B cell (primary cell): ENCODE measurements at regions not wholly inside any gene's neighbourhood (a gene's known extent, or its start where the extent isn't known, plus 50 kb on each side); places are given as distances from the start of the nearest gene placed in this dataset.
"Not testable (repeated sequence)": the region's sequence is repeated elsewhere in the genome, so short reads cannot be mapped to it uniquely, and the experiment has no call there.

Experiments used
- ATAC-seq: fragments of 200-7000 bp; cut with Tn5 transposase; one replicate; pipeline ENCODE4 v1.10.0; 2021; ENCODE audit warnings: low read depth, mild to moderate bottlenecking, moderate number of reproducible peaks, moderate library complexity
- CTCF ChIA-PET: fragments of 350-600 bp; sonication (Branson Sonifier 250); formaldehyde crosslinking; loops from one replicate; lab custom pipeline; 2021; ENCODE audit warnings: antibody characterized with exemption, inconsistent platforms; lab: Charles Lee
- POLR2A ChIA-PET: fragments of 350-600 bp; sonication (Branson Sonifier 250); formaldehyde crosslinking; loops from one replicate; lab custom pipeline; 2021; ENCODE audit warnings: antibody characterized with exemption; lab: Charles Lee
- DNase-seq: peaks from one replicate; pipeline ENCODE4 v3.0.0; 2013
- H2AFZ ChIP-seq: 2 replicates; pipeline ENCODE4 v1.6.1; 2012; ENCODE audit warnings: mild to moderate bottlenecking, low read depth, low read length; ENCODE audit not compliant: insufficient read depth, poor library complexity, severe bottlenecking
- H3K27ac ChIP-seq, 2 donors: 1 replicate in 1 of 2; 2 replicates in 1 of 2; pipeline ENCODE4 v1.5.1; 2012 to 2013; ENCODE audit warnings: low read length in 2 of 2, mild to moderate bottlenecking in 2 of 2, moderate library complexity in 1 of 2
- H3K27me3 ChIP-seq, 4 experiments: fragments of 200-600 bp in 1 of 4; sonication (generic) in 1 of 4; replicated peaks in 1 of 4; 1 replicate in 2 of 4; 2 replicates in 2 of 4; pipeline versions ENCODE4 v1.6.1 to v1.7.0; 2013 to 2016; ENCODE audit warnings: low read length in 3 of 4, mild to moderate bottlenecking in 2 of 4, mixed read lengths in 1 of 4, moderate library complexity in 1 of 4; ENCODE audit not compliant: insufficient read depth in 4 of 4, control insufficient read depth in 3 of 4; ENCODE audit errors: control extremely low read depth in 1 of 4
- H3K36me3 ChIP-seq, 2 experiments: replicated peaks in 1 of 2; 1 replicate in 1 of 2; 2 replicates in 1 of 2; pipeline versions ENCODE4 v1.6.1 to v1.7.1; 2013; ENCODE audit warnings: low read length in 1 of 2; ENCODE audit not compliant: insufficient read depth in 2 of 2, control insufficient read depth in 1 of 2; ENCODE audit errors: control extremely low read depth in 1 of 2, extremely low read depth in 1 of 2
- H3K4me1 ChIP-seq, 2 donors: fragments of 200-600 bp in 1 of 2; sonication (generic) in 1 of 2; 1 replicate in 1 of 2; 2 replicates in 1 of 2; pipeline versions ENCODE4 v1.5.1 to v1.6.1; 2013 to 2017; ENCODE audit warnings: low read length in 2 of 2; ENCODE audit not compliant: control insufficient read depth in 2 of 2, insufficient read depth in 2 of 2
- H3K4me2 ChIP-seq: replicated peaks from 2 replicates; pipeline ENCODE3; 2012; ENCODE audit warnings: mild to moderate bottlenecking, low read depth, low read length; ENCODE audit not compliant: poor library complexity, severe bottlenecking
- H3K4me3 ChIP-seq, 5 experiments: fragments of 200-600 bp in 1 of 5; sonication (generic) in 1 of 5; 1 replicate in 3 of 5; 2 replicates in 2 of 5; pipeline versions ENCODE4 v1.5.1 to v1.7.0; 2011 to 2016; ENCODE audit warnings: low read length in 4 of 5, mild to moderate bottlenecking in 4 of 5, low read depth in 2 of 5, control low read depth in 1 of 5, moderate library complexity in 1 of 5; ENCODE audit not compliant: insufficient read depth in 1 of 5; ENCODE audit errors: control extremely low read depth in 1 of 5, extremely low read depth in 1 of 5
- H3K79me2 ChIP-seq: fragments of 200-600 bp; sonication (generic); one replicate; pipeline ENCODE4 v1.6.0; 2016; ENCODE audit warnings: low read length; ENCODE audit not compliant: control insufficient read depth, insufficient read depth
- H3K9ac ChIP-seq: fragments of 200-600 bp; sonication (generic); 2 replicates; pipeline ENCODE4 v1.6.1; 2017; ENCODE audit warnings: mild to moderate bottlenecking, low read length, moderate library complexity
- H3K9me3 ChIP-seq, 3 donors: one replicate each; pipeline versions ENCODE4 v1.6.1 to v1.7.1; 2013; ENCODE audit warnings: low read length in 2 of 3; ENCODE audit not compliant: control insufficient read depth in 2 of 3, insufficient read depth in 1 of 3; ENCODE audit errors: control extremely low read depth in 1 of 3
- H4K20me1 ChIP-seq: 2 replicates; pipeline ENCODE4 v1.6.0; 2012; ENCODE audit warnings: mild to moderate bottlenecking, low read length; ENCODE audit not compliant: insufficient read depth, control insufficient read depth, poor library complexity, severe bottlenecking
- H3K27ac Mint-ChIP-seq: one replicate; pipeline ENCODE4 v1.8.0; 2021; ENCODE audit warnings: mixed read lengths
- H3K27me3 Mint-ChIP-seq: one replicate; pipeline ENCODE4 v1.8.0; 2021; ENCODE audit warnings: mixed read lengths
- H3K4me1 Mint-ChIP-seq: one replicate; pipeline ENCODE4 v1.8.0; 2021; ENCODE audit warnings: mixed read lengths
- H3K4me3 Mint-ChIP-seq: one replicate; pipeline ENCODE4 v1.8.0; 2021; ENCODE audit warnings: mixed read lengths
- H3K9me3 Mint-ChIP-seq: one replicate; pipeline ENCODE4 v1.8.0; 2022; ENCODE audit warnings: mixed read lengths; ENCODE audit not compliant: insufficient read depth
- EZH2 ChIP-seq: IDR thresholded peaks from 2 replicates; pipeline ENCODE4 v1.6.1; 2012; ENCODE audit warnings: borderline replicate concordance, low read depth, mild to moderate bottlenecking, moderate library complexity, low read length; ENCODE audit not compliant: insufficient read depth, poor library complexity, severe bottlenecking
- WGBS: methylation state at CpG from one replicate; pipeline ENCODE4 v1.1.5; 2013; ENCODE audit warnings: missing lambda C conversion rate; ENCODE audit not compliant: insufficient coverage; 5-methylcytosine and 5-hydroxymethylcytosine counted together
- intact Hi-C: fragments of 100-400 bp; cut with micrococcal nuclease; formaldehyde crosslinking; loops from one replicate; pipeline ENCODE4 v1.10.0; 2022
- TF ChIP-seq, protein P1 (sequence below): fragments of 200-600 bp; IDR thresholded peaks from one replicate; pipeline ENCODE4 v1.8.0; 2022; ENCODE audit warnings: antibody characterized with exemption, mild to moderate bottlenecking

DNA sequence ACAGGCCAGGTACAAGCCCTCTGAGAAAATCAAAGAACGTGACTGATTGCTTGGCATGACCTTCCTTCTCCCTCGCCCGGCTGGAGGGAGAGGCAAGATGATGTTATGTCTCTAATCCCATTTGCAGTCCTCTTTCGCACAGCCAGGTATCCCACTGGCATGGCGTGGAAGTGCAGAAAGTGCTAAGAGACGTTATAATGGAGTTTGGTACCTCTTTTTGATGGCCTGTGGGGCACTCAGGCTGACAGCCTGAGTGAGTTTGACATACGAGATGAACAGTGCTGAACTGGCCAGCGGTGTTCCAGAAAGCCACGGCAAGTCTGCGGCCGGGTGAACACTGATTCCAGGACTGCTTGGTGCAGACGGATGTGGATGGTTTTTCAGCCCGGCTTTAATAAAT lies 241.6 kb downstream of the RAB11FIP2 start:
- 81% methylated on average over 11 of the region's 13 CpGs for WGBS
- ChIA-PET CTCF (no interaction called here), POLR2A (no interaction called here)
- H3K36me3 ChIP-seq = no peaks in the 10 kb centered on the region
- no peaks in the 10 kb centered on the region for H3K4me1 Mint-ChIP-seq
- H3K4me3 ChIP-seq = no peak overlapping the region
- no peak overlapping the region for H2AFZ ChIP-seq
- no peak overlapping the region for H3K27ac Mint-ChIP-seq
- no peak overlapping the region for H3K4me3 Mint-ChIP-seq
- intact Hi-C loops = no loop called here
- no peak overlapping the region for H3K9ac ChIP-seq
- H4K20me1 ChIP-seq = no peaks in the 10 kb centered on the region
- no peaks in the 10 kb centered on the region for H3K27me3 Mint-ChIP-seq
- peaks cover 2% of the 10 kb centered on the region for H3K9me3 Mint-ChIP-seq
- no peaks in the 10 kb centered on the region for H3K27me3 ChIP-seq
- peaks cover 0 to 1% (median 0%) of the 10 kb centered on the region in 3 donors for H3K9me3 ChIP-seq
- H3K27ac ChIP-seq = no peak overlapping the region
- H3K4me1 ChIP-seq = no peaks in the 10 kb centered on the region
- no peak for ATAC-seq
- no peak for TF ChIP-seq EZH2
- TF ChIP-seq, protein P1, sequence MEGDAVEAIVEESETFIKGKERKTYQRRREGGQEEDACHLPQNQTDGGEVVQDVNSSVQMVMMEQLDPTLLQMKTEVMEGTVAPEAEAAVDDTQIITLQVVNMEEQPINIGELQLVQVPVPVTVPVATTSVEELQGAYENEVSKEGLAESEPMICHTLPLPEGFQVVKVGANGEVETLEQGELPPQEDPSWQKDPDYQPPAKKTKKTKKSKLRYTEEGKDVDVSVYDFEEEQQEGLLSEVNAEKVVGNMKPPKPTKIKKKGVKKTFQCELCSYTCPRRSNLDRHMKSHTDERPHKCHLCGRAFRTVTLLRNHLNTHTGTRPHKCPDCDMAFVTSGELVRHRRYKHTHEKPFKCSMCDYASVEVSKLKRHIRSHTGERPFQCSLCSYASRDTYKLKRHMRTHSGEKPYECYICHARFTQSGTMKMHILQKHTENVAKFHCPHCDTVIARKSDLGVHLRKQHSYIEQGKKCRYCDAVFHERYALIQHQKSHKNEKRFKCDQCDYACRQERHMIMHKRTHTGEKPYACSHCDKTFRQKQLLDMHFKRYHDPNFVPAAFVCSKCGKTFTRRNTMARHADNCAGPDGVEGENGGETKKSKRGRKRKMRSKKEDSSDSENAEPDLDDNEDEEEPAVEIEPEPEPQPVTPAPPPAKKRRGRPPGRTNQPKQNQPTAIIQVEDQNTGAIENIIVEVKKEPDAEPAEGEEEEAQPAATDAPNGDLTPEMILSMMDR = no peak
- H3K79me2 ChIP-seq = no peaks in the 10 kb centered on the region
- no peak overlapping the region for H3K4me2 ChIP-seq
- no peak for DNase-seq

DNA sequence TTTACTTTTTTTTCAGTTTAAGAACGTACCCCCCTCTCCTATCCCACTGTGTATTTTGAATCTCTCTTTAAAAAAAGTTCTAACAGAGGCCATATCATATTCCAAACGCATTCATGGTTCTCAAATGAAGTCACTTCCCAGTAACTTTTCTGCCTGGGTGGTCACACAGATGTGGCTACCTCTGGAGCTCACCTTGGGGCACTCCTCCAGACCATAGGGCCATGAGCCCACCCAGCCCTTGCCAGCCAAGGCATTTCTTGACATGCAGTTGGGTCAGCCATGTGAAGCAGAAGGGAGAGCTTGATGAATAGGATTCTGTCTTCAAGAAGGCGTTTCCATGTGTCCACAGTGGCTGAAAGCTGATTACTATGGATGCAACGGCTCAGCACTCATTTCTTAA lies 239.3 kb downstream of the RAB11FIP2 start:
- H3K4me3 Mint-ChIP-seq = no peak overlapping the region
- 64% methylated on average over 1 of the region's 4 CpGs for WGBS
- POLR2A ChIA-PET = no interaction called here

DNA sequence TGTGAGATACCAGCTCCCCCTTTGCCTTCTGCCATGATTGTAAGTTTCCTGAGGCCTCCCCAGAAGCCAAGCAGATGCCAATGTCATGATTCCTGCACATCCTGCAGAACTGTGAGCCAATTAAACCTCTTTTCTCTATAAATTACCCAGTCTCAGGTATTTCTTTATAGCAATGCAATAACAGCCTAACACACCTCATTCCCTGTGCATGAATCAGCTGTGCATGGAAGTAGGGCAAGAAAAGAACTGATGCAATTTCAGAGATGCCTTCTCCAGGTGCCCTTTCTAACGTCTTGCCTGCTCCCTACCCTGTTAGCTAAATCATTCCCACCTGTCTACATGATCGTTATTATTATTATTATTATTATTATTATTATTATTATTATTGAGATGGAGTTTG lies 230.9 kb downstream of the RAB11FIP2 start:
- POLR2A ChIA-PET, H3K4me3 ChIP-seq, H4K20me1 ChIP-seq, ATAC-seq, intact Hi-C loops, DNase-seq, H3K36me3 ChIP-seq, H3K4me1 Mint-ChIP-seq, H3K27ac ChIP-seq, CTCF ChIA-PET, H3K79me2 ChIP-seq, H3K4me3 Mint-ChIP-seq, H3K4me1 ChIP-seq, H3K9me3 ChIP-seq, H3K27ac Mint-ChIP-seq, H2AFZ ChIP-seq, H3K4me2 ChIP-seq, H3K9me3 Mint-ChIP-seq, H3K9ac ChIP-seq, H3K27me3 ChIP-seq: not testable (repeated sequence)
- WGBS = no CpG with 5 or more reads among the region's 2 CpGs
- peaks cover 16% of the 10 kb centered on the region for H3K27me3 Mint-ChIP-seq

More for the DNA sequence above, 239.3 kb downstream of the RAB11FIP2 start:
- Histone ChIP-seq H3K27ac (no peak overlapping the region), H4K20me1 (no peaks in the 10 kb centered on the region), H3K79me2 (no peaks in the 10 kb centered on the region), H3K4me2 (no peak overlapping the region), H3K9me3 (peaks cover 0 to 1% (median 0%) of the 10 kb centered on the region in 3 donors), H3K9ac (no peak overlapping the region), H3K4me3 (no peak overlapping the region), H3K36me3 (no peaks in the 10 kb centered on the region), H2AFZ (no peak overlapping the region), H3K27me3 (no peaks in the 10 kb centered on the region), H3K4me1 (no peaks in the 10 kb centered on the region)
- CTCF ChIA-PET = no interaction called here
- peaks cover 2% of the 10 kb centered on the region for H3K9me3 Mint-ChIP-seq
- TF ChIP-seq, protein P1 = no peak
- no peak for TF ChIP-seq EZH2
- intact Hi-C loops = no loop called here
- H3K27me3 Mint-ChIP-seq = no peaks in the 10 kb centered on the region
- ATAC-seq = no peak
- no peak overlapping the region for H3K27ac Mint-ChIP-seq
- DNase-seq = no peak
- H3K4me1 Mint-ChIP-seq = no peaks in the 10 kb centered on the region
